Fibroblast of skin of right quadriceps (primary cell): ENCODE measurements at regions not wholly inside any gene's neighbourhood (a gene's known extent, or its start where the extent isn't known, plus 50 kb on each side); places are given as distances from the start of the nearest gene placed in this dataset.
"Not testable (repeated sequence)": the region's sequence is repeated elsewhere in the genome, so short reads cannot be mapped to it uniquely, and the experiment has no call there.

ENCODE experiments used
- DNase-seq: peaks from one replicate; pipeline ENCODE4 v3.0.0-alpha.2; 2013

DNA sequence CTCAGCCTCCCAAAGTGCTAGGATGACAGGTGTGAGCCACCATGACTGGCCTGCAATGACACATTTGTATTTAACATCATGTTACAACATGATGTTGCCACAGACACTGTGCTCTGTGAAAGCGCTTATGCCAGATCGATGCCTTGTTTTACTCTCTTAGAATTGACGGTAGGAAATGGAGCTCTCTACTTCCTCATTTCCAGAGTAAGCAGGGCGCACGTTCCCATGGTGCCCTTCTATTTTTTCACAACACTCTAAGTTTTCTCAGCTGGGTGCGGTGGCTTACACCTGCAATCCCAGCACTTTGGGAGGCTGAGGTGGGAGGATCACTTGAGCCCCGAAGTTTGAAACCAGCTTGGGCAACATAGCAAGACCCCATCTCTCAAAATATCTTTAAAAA is 60.7 kb upstream of the DHRSX start:
- DNase-seq = no peak

DNA sequence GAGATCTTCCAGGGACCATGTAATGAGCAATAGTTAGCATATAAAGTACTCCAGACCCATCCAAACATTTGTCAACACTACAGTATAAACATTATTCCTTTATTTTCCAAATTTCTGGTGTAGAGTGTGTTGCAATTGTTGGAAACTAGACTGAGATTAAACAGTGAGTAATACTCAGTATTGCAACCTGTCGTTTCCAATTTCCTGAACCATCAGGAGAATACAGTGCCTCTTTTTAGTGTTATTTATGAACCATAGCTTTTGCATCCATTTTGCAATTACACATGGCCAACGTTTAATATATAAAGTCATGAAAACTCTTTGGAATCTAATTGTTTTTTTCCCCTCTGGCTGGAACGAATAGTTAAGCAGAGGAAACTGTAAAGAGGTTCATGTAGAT is 58.3 kb upstream of the DHRSX start:
- peak; percentile 39 for DNase-seq

DNA sequence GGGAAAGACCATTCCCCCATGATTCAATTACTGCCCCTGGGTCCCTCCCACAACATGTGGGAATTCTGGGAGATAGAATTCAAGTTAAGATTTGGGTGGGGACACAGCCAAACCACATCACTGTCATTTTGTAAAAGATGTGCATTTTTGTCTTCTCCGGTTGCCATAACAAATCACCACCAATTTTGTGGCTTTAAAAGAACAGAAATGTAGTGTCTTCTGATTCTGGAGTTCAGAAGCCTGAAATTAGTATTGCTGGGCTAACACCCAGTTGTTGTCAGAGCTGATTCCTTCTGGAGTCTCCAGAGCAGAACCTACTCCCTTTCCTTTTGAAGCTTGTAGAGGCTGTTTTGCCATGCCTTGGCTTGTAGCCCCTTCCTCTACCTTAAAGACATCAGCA is 54.1 kb upstream of the DHRSX start:
- DNase-seq = no peak

DNA sequence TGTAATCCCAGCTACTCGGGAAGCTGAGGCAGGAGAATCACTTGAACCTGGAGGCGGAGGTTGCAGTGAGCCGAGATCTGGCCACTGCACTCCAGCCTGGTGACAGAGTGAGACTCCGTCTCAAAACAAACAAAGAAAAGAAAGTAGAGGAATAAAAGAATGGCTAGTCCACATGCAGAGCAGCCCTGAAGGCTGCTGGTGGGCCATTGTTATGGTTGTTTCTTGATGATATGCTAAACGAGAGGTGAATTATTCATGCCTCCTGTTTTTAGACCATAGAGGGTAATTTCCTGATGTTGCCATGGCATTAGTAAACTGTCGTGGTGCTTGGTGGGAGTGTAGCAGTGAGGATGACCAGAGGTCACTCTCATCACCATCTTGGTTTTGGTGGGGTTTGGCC is 53.3 kb upstream of the DHRSX start:
- not testable (repeated sequence) for DNase-seq

DNA sequence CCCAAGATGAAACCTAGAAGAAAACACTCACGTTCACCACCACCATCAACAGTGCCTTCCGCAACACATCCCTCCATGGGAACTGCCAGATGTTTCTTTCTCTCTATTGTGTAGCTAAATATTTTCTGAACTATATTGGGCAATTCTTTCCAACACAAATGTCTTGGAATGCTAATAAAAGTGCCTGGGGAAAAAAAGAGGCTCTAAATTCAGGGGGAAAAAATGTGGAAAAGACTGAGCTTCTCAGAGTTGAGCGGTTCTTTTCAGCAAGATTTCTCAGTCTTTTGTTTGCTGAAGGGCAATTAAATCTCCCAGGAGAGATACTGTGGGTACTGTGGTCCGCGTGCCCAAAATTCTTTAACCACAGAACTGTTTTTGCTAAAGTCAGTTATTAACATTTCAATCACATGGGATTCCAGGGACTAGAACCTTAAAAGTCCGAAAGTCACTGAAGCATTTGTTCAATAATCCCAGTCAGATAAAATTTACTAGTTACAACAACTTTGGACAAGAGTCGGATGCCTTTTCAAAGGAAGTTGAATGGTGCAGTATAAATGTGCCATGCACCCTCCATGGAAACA is 51.9 kb upstream of the DHRSX start:
- peak; percentile 89 for DNase-seq

DNA sequence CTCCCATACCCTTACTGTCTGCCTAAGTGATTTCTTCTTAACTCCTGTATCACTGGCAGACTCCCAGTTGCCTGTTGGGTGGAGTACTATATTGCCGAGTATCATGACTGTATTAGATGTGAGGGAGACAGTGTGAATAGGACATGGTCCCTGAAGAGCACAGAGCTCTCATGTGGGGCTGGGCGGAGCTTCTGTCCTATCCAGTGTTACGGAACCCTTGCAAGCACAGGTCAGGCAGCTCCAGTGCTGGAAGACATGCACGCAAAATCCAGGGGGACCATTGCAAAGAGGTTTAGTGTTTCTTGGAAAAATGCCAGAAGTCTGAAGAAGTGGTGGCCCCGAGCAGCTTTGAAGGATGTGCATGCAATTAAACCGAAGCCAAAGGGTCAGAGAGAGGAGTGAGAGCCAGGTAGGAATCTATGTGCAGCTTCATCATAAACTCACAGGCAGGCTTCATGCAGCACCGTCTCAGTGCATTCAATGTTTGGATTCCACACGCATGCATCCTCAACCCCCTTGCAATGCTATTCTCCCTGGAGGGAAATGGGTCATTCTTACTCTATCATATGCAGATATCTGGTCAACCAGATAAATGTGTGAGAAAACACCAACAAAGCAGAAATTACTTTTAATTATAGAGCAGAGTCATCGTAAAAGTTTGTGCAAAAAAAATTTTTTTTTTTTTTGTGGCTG is 49.7 kb upstream of the DHRSX start:
- DNase-seq = no peak
